Gastrocnemius medialis (tissue), 4 donors: ENCODE measurements at regions not wholly inside any gene's neighbourhood (a gene's known extent, or its start where the extent isn't known, plus 50 kb on each side); places are given as distances from the start of the nearest gene placed in this dataset.

Experiments
- POLR2A ChIP-seq, 2 donors: fragments of 450-650 bp; IDR thresholded peaks; one replicate each; pipeline ENCODE4 v1.6.1; 2017; ENCODE audit warnings: antibody characterized with exemption in 2 of 2, mild to moderate bottlenecking in 2 of 2, moderate library complexity in 2 of 2
- TF ChIP-seq, protein P1 (sequence below), 5 experiments: fragments of 450-650 bp in 3 of 5; fragments of 200-600 bp in 2 of 5; sonication (generic) in 2 of 5; IDR thresholded peaks in 4 of 5; conservative IDR thresholded peaks in 1 of 5; 1 replicate in 4 of 5; 2 replicates in 1 of 5; pipeline ENCODE4 v1.5.1; 2016 to 2019; ENCODE audit warnings: antibody characterized with exemption in 5 of 5, mild to moderate bottlenecking in 3 of 5, moderate library complexity in 3 of 5

DNA sequence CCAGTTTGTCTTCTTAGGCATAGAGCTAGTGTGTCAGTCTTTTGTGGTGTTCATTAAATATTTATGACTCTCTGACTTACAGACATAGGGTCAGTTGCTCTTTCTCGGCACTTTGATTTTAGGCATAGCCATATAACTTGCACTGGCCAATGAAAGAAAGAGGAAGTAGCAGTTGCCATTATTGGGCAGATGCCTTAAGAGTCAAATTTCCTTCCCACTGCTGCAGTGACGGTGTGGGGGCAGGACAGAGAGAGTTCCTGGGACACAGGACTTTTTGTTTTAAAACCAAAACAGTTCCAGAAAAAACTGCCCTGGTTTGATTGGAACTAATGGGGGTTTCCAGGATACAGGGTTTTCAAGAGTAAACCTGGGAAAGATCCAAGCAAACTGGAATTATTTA is 60.2 kb upstream of the PHF14 start:
- TF ChIP-seq, protein P1, sequence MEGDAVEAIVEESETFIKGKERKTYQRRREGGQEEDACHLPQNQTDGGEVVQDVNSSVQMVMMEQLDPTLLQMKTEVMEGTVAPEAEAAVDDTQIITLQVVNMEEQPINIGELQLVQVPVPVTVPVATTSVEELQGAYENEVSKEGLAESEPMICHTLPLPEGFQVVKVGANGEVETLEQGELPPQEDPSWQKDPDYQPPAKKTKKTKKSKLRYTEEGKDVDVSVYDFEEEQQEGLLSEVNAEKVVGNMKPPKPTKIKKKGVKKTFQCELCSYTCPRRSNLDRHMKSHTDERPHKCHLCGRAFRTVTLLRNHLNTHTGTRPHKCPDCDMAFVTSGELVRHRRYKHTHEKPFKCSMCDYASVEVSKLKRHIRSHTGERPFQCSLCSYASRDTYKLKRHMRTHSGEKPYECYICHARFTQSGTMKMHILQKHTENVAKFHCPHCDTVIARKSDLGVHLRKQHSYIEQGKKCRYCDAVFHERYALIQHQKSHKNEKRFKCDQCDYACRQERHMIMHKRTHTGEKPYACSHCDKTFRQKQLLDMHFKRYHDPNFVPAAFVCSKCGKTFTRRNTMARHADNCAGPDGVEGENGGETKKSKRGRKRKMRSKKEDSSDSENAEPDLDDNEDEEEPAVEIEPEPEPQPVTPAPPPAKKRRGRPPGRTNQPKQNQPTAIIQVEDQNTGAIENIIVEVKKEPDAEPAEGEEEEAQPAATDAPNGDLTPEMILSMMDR (IDR thresholded peaks at IDR 0.05 in 4 of 5, conservative IDR thresholded peaks at IDR 0.05 in 1 of 5): no peak
- TF ChIP-seq POLR2A (IDR thresholded peaks at IDR 0.05): no peak
